ENCODE measurements at regions not wholly inside any gene's neighbourhood (a gene's known extent, or its start where the extent isn't known, plus 50 kb on each side); places are given as distances from the start of the nearest gene placed in this dataset.
"Not testable (repeated sequence)": the region's sequence is repeated elsewhere in the genome, so short reads cannot be mapped to it uniquely, and the experiment has no call there.

DNA sequence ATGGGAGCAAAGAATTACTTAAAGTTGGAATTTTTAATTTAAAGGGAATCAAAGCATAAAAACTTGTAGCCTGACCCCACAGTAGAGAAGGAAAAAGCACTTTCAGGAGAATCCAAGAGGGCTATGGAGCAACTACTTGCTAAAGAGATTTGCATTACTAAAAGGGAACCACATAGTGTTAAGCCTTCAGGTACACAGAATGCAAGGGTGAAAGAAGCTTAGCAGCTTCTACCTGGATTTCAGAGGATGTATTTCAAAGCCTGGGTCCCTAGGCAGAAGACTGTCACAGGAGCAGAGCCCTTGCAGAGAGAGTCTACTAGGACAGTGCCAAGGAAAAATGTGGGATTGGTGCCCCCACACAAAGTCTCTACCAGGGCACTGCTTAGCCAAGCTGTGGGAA is 575.0 kb downstream of the GBE1 start:
- H3K4me3 ChIP-seq (ENCODE audit: low read depth, low read length) = no peak overlapping the region
- TF ChIP-seq, protein P1, sequence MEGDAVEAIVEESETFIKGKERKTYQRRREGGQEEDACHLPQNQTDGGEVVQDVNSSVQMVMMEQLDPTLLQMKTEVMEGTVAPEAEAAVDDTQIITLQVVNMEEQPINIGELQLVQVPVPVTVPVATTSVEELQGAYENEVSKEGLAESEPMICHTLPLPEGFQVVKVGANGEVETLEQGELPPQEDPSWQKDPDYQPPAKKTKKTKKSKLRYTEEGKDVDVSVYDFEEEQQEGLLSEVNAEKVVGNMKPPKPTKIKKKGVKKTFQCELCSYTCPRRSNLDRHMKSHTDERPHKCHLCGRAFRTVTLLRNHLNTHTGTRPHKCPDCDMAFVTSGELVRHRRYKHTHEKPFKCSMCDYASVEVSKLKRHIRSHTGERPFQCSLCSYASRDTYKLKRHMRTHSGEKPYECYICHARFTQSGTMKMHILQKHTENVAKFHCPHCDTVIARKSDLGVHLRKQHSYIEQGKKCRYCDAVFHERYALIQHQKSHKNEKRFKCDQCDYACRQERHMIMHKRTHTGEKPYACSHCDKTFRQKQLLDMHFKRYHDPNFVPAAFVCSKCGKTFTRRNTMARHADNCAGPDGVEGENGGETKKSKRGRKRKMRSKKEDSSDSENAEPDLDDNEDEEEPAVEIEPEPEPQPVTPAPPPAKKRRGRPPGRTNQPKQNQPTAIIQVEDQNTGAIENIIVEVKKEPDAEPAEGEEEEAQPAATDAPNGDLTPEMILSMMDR (IDR thresholded peaks at IDR 0.05; ENCODE audit: insufficient read depth, low read depth, low read length) = no peak
- no peak for DNase-seq (ENCODE audit: low read depth)

DNA sequence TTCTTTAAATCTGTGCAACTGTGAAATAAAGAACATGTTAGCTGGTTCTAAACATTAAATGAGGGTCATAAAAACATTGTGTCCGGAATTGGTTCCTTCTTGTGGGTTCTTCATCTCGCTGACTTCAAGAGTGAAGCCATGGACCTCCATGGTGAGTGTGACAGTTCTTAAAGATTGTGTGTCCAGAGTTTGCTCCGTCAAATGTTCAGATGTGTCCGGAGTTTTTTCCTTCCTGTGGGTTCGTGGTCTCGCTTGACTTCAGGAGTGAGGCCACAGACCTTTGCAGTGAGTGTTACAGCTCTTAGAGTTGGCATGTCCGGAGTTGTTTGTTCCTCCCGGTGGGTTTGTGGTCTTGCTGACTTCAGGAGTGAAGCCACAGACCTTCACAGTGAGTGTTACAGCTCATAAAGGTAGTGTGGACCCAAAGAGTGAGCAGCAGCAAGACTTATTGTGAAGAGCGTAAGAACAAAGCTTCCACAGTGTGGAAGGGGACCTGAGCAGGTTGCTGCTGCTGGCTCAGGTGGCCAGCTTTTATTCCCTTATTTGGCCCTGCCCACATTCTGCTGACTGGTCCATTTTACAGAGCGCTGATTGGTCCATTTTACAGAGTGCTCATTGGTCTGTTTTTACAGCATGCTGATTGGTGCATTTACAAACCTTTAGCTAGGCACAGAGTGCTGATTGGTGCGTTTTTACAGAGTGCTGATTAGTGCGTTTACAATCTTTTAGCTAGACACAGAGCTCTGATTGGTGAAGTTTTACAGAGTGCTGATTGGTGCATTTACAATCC is 579.2 kb downstream of the GBE1 start:
- not testable (repeated sequence) for DNase-seq (ENCODE audit: low read depth); H3K4me3 ChIP-seq (ENCODE audit: low read depth, low read length)

DNA sequence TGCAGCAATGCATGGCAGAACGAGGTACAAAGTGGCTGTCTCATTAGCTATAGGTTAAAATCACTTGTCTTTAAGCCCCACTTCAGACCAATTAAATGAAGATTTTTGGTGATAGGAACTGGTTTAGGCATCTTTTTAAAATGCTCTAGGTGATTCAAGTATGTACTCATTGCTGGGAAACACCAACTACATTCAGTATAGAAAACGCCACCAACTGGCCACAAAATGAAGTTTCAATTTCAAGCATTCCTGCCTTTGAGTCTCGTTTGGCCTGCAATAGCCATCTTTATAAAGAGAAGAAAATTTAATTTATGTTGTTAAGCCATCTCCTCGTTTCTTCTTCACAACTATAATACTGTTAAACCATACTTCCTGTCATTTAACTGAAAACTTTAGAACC is 587.9 kb downstream of the GBE1 start:
- TF ChIP-seq, protein P1 (IDR thresholded peaks at IDR 0.05; ENCODE audit: insufficient read depth, low read depth, low read length) = no peak
- DNase-seq (ENCODE audit: low read depth) = no peak
- no peak overlapping the region for H3K4me3 ChIP-seq (ENCODE audit: low read depth, low read length)

DNA sequence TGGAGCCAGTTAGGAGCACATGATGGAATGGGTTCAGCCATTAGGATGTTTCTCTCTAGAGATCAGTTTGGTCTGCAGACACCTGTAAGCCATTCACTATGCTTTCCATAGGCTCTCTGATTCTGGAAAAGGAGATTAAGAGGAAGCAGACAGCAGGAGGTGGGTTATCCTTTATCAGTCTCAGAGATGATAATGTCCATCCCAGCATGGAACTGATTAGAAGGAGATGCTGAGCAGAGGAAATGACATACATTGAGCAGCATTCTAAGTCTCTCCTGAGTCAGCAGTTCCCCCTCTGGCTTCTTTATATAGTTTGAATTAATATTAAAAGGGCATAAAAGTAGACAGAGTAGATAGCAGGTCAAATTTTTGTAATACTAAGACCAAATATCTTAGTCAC is 591.1 kb downstream of the GBE1 start:
- no peak for DNase-seq (ENCODE audit: low read depth)
- TF ChIP-seq, protein P1 (IDR thresholded peaks at IDR 0.05; ENCODE audit: insufficient read depth, low read depth, low read length) = no peak
- no peak overlapping the region for H3K4me3 ChIP-seq (ENCODE audit: low read depth, low read length)

DNA sequence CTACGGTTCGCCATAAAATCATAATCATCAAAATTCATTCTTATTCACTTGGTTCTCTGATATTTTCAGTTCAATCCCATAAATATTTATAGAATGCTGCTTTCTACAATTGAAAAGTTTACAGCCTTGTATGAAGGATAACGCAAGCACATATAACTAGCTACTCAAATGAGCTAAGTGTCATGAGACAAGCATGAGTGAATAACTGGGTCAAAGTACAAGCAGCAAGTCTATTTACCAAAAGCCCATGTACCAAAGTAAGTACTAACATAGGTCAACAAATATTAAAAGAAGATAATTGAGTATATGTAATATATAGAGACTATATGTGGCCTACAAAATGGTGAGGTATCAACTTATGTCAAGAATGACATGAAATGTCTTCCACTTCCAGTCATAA is 596.6 kb downstream of the GBE1 start:
- DNase-seq (ENCODE audit: low read depth) = no peak
- H3K4me3 ChIP-seq (ENCODE audit: low read depth, low read length) = no peak overlapping the region
- TF ChIP-seq, protein P1 (IDR thresholded peaks at IDR 0.05; ENCODE audit: insufficient read depth, low read depth, low read length) = no peak

DNA sequence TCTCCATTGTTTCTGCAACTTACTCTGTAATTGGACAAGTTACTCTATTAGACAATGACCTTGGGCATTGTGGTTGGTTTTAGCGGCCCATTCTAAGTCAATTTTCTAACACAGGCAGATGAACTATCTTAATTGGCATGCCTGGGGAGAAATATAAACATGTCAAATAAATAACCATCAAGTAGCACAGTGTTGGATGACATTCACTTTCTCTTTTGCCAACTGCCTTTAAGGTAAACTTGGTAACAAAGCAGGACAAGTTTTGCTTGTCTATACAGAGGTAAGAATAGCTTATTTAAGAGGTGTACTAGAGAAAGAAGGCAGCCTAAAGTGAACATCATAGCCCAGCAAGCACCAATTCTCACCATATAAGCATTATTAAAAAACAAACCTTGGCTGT is 599.6 kb downstream of the GBE1 start:
- TF ChIP-seq, protein P1 (IDR thresholded peaks at IDR 0.05; ENCODE audit: insufficient read depth, low read depth, low read length) = no peak
- DNase-seq (ENCODE audit: low read depth) = no peak
- no peak overlapping the region for H3K4me3 ChIP-seq (ENCODE audit: low read depth, low read length)

DNA sequence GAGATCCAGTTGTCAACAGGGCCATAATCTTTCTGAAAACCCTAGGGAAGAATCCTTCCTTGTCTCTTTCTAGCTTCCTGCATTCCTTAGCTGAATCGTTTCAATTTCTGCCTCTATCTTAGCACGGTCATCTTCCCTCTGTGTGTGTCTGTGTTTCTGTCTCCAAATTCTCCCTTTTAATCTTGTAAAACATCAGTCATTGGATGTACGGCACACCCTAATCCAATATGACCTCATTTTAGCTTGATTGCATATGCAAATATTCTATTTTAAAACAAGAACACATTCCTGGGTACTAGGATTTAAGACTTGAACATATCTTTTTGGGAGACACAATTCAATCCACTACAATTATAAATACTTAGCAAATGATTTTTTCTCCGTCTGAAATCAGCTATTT is 600.3 kb downstream of the GBE1 start:
- no peak overlapping the region for H3K4me3 ChIP-seq (ENCODE audit: low read depth, low read length)
- DNase-seq (ENCODE audit: low read depth) = no peak
- TF ChIP-seq, protein P1 (IDR thresholded peaks at IDR 0.05; ENCODE audit: insufficient read depth, low read depth, low read length) = no peak

All from fibroblast of villous mesenchyme (primary cell).